A549 (cell line): ENCODE measurements at regions not wholly inside any gene's neighbourhood (a gene's known extent, or its start where the extent isn't known, plus 50 kb on each side); places are given as distances from the start of the nearest gene placed in this dataset.

Source experiments
- ATAC-seq, 2 experiments: fragments of 200-7000 bp in 1 of 2; fragments of >200 bp in 1 of 2; cut with Nextera tagmentation in 1 of 2; cut with Tn5 transposase in 1 of 2; 3 replicates each; pipeline versions ENCODE4 v1.8.0 to v1.9.1; 2018 to 2020; ENCODE audit warnings: mild to moderate bottlenecking in 1 of 2, moderate library complexity in 1 of 2
- CTCF ChIA-PET: fragments of 300-600 bp; sonication (Branson Sonifier 250); formaldehyde crosslinking; extraction: SDS; loops from one replicate; lab custom pipeline; 2021; ENCODE audit warnings: antibody characterized with exemption, inconsistent platforms; lab: Yijun Ruan, JAX
- POLR2A ChIA-PET: fragments of 350-600 bp; formaldehyde crosslinking; extraction: SDS; loops from one replicate; lab custom pipeline; 2021; ENCODE audit warnings: antibody characterized with exemption, inconsistent platforms; lab: Yijun Ruan, JAX
- DNase-seq, 2 experiments: peaks; one replicate each; pipeline versions ENCODE4 v3.0.0 to v3.0.0-alpha.2; 2011 to 2016; ENCODE audit warnings: low read depth in 1 of 2, low spot score in 1 of 2
- FAIRE-seq: peaks from 2 replicates; lab custom pipeline; 2011; peaks lifted over from hg19 to GRCh38; lab: Jason Lieb, UNC
- H3K27ac ChIP-seq, 2 experiments: fragments of >200 bp; sonication (Bioruptor Twin); formaldehyde crosslinking; 3 replicates each; pipeline ENCODE4 v1.5.1; 2016 to 2017
- H3K4me1 ChIP-seq: fragments of >200 bp; sonication (Bioruptor Twin); formaldehyde crosslinking; 3 replicates; pipeline ENCODE4 v1.6.1; 2016
- H3K4me2 ChIP-seq: fragments of >200 bp; sonication (Bioruptor Twin); formaldehyde crosslinking; 3 replicates; pipeline ENCODE4 v1.6.1; 2016
- H3K4me3 ChIP-seq: fragments of >200 bp; sonication (Bioruptor Twin); formaldehyde crosslinking; 3 replicates; pipeline ENCODE4 v1.5.1; 2016
- H3K9me3 ChIP-seq: fragments of >200 bp; sonication (Bioruptor Twin); formaldehyde crosslinking; 3 replicates; pipeline ENCODE4 v1.6.1; 2016
- CBX8 ChIP-seq: fragments of 200-600 bp; sonication (generic); IDR thresholded peaks from 2 replicates; pipeline ENCODE4 v1.6.1; 2016
- CHD2 ChIP-seq: fragments of 150-350 bp; IDR thresholded peaks from 2 replicates; pipeline ENCODE4 v1.6.1; 2014; ENCODE audit warnings: low read length; ENCODE audit not compliant: partially characterized antibody
- CHD4 ChIP-seq: fragments of 200-600 bp; sonication (generic); IDR thresholded peaks from 2 replicates; pipeline ENCODE4 v1.6.1; 2016; ENCODE audit warnings: antibody characterized with exemption, mild to moderate bottlenecking, borderline replicate concordance
- ESRRA ChIP-seq: fragments of 150-350 bp; IDR thresholded peaks from 2 replicates; pipeline ENCODE4 v1.6.1; 2014; ENCODE audit warnings: mild to moderate bottlenecking, low read length, borderline replicate concordance
- FOSB ChIP-seq: fragments of 250-450 bp; sonication (Bioruptor Pico); IDR thresholded peaks from 2 replicates; pipeline ENCODE4 v1.5.0; 2020; ENCODE audit warnings: mild to moderate bottlenecking, moderate library complexity
- FOSL2 ChIP-seq, 2 experiments: fragments of 450-650 bp in 1 of 2; fragments of >200 bp in 1 of 2; sonication (Bioruptor Twin) in 1 of 2; formaldehyde crosslinking; IDR thresholded peaks; 2 replicates each; pipeline versions ENCODE4 v1.5.0 to v1.6.1; 2016 to 2020; ENCODE audit warnings: mild to moderate bottlenecking in 1 of 2, moderate library complexity in 1 of 2
- FOXS1 ChIP-seq: fragments of 250-450 bp; sonication (Bioruptor Pico); IDR thresholded peaks from 2 replicates; pipeline ENCODE4 v1.5.0; 2020; ENCODE audit warnings: mild to moderate bottlenecking, moderate library complexity
- HDAC2 ChIP-seq: fragments of 200-600 bp; sonication (generic); IDR thresholded peaks from 2 replicates; pipeline ENCODE4 v1.6.1; 2016
- HOXA7 ChIP-seq: fragments of 250-450 bp; sonication (Bioruptor Pico); IDR thresholded peaks from 2 replicates; pipeline ENCODE4 v1.5.0; 2020; ENCODE audit warnings: mild to moderate bottlenecking, moderate library complexity
- KDM1A ChIP-seq: fragments of 200-600 bp; sonication (generic); IDR thresholded peaks from 2 replicates; pipeline ENCODE4 v1.6.1; 2016; ENCODE audit warnings: low read depth, mild to moderate bottlenecking
- MAFK ChIP-seq: fragments of 450-650 bp; IDR thresholded peaks from 2 replicates; pipeline ENCODE4 v1.6.1; 2014; ENCODE audit not compliant: partially characterized antibody
- MYC ChIP-seq: IDR thresholded peaks from 2 replicates; pipeline ENCODE4 v1.6.1; 2012; ENCODE audit warnings: mild to moderate bottlenecking, inconsistent platforms, low read length, improper control_type of control experiment, borderline replicate concordance
- NPAS2 ChIP-seq: fragments of 250-450 bp; sonication (Bioruptor Pico); IDR thresholded peaks from 2 replicates; pipeline ENCODE4 v1.8.0; 2022; ENCODE audit warnings: mild to moderate bottlenecking, moderate library complexity, borderline replicate concordance
- NR3C1 ChIP-seq: fragments of >200 bp; sonication (Bioruptor Twin); formaldehyde crosslinking; IDR thresholded peaks from 3 replicates; pipeline ENCODE4 v1.6.1; 2017
- PHF8 ChIP-seq: fragments of 200-600 bp; sonication (generic); IDR thresholded peaks from 2 replicates; pipeline ENCODE4 v1.6.1; 2016; ENCODE audit warnings: low read depth, mild to moderate bottlenecking, antibody characterized with exemption, moderate library complexity, borderline replicate concordance
- RAD21 ChIP-seq, 2 experiments: fragments of >200 bp in 1 of 2; sonication (Bioruptor Twin) in 1 of 2; formaldehyde crosslinking in 1 of 2; IDR thresholded peaks in 1 of 2; conservative IDR thresholded peaks in 1 of 2; 2 replicates in 1 of 2; 3 replicates in 1 of 2; pipeline ENCODE4 v1.6.1; 2012 to 2018; ENCODE audit warnings: inconsistent platforms in 1 of 2
- RFX5 ChIP-seq: fragments of 450-650 bp; IDR thresholded peaks from 2 replicates; pipeline ENCODE4 v1.7.1; 2014; ENCODE audit warnings: antibody characterized with exemption, mild to moderate bottlenecking, moderate library complexity
- RNF2 ChIP-seq: fragments of 200-600 bp; sonication (generic); IDR thresholded peaks from 2 replicates; pipeline ENCODE4 v1.6.1; 2016; ENCODE audit warnings: low read depth, mild to moderate bottlenecking, antibody characterized with exemption, moderate library complexity, borderline replicate concordance
- SMC3 ChIP-seq: fragments of >200 bp; sonication (Bioruptor Twin); formaldehyde crosslinking; IDR thresholded peaks from 3 replicates; pipeline ENCODE4 v1.6.1; 2018; ENCODE audit warnings: inconsistent platforms
- SREBF2 ChIP-seq: fragments of 450-650 bp; IDR thresholded peaks from 2 replicates; pipeline ENCODE4 v1.6.1; 2014; ENCODE audit warnings: mild to moderate bottlenecking, moderate library complexity
- TFCP2L1 ChIP-seq: fragments of 250-450 bp; sonication (Bioruptor Pico); IDR thresholded peaks from 2 replicates; pipeline ENCODE4 v1.5.0; 2021; ENCODE audit warnings: mild to moderate bottlenecking
- USF2 ChIP-seq: fragments of 450-650 bp; IDR thresholded peaks from 2 replicates; pipeline ENCODE4 v1.6.1; 2014; ENCODE audit warnings: antibody characterized with exemption
- ZC3H11A ChIP-seq: fragments of 450-650 bp; IDR thresholded peaks from 2 replicates; pipeline ENCODE4 v1.6.1; 2014; ENCODE audit warnings: antibody characterized with exemption, mild to moderate bottlenecking
- ZFP36 ChIP-seq: fragments of 450-650 bp; IDR thresholded peaks from 2 replicates; pipeline ENCODE4 v1.6.1; 2014; ENCODE audit warnings: borderline replicate concordance; ENCODE audit not compliant: partially characterized antibody
- ZNF302 ChIP-seq: fragments of 250-450 bp; sonication (Bioruptor Pico); IDR thresholded peaks from 2 replicates; pipeline ENCODE4 v1.9.0; 2021; ENCODE audit warnings: inconsistent platforms, mild to moderate bottlenecking, moderate library complexity
- ZSCAN20 ChIP-seq: fragments of 250-450 bp; sonication (Bioruptor Pico); IDR thresholded peaks from 2 replicates; pipeline ENCODE4 v1.8.0; 2022; ENCODE audit warnings: mild to moderate bottlenecking, moderate library complexity
- WGBS: methylation state at CpG from one replicate; pipeline ENCODE4 v1.1.6; 2017; ENCODE audit errors: missing lambda C conversion rate; 5-methylcytosine and 5-hydroxymethylcytosine counted together
- TF ChIP-seq, protein P1 (sequence below): fragments of >200 bp; sonication (Bioruptor Twin); formaldehyde crosslinking; IDR thresholded peaks from 3 replicates; pipeline ENCODE4 v1.6.1; 2016
- TF ChIP-seq, protein P2 (sequence below): fragments of 250-450 bp; sonication (Bioruptor Pico); IDR thresholded peaks from 2 replicates; pipeline ENCODE4 v1.5.0; 2021; ENCODE audit warnings: mild to moderate bottlenecking, moderate library complexity, borderline replicate concordance
- TF ChIP-seq, protein P3 (sequence below): IDR thresholded peaks from 2 replicates; pipeline ENCODE4 v1.6.1; 2012; ENCODE audit warnings: low read depth, borderline replicate concordance
- TF ChIP-seq, protein P4 (sequence below): IDR thresholded peaks from 2 replicates; pipeline ENCODE4 v1.6.1; 2012

- Histone ChIP-seq H3K9me3 (no peaks in the 10 kb centered on the region), H3K4me3 (no peak overlapping the region), H3K27ac (peak overlapping the region in 1 of 2 experiments; percentile 56; a peak in 1 of 6 replicates), H3K4me2 (peak overlapping the region; percentile 7; the same call in 1 of the 3 replicates), H3K4me1 (peaks cover 52% of the 10 kb centered on the region)
- TF ChIP-seq HDAC2: no peak
- TF ChIP-seq FOSL2 (IDR thresholded peaks at IDR 0.05): no peak
- no peak for TF ChIP-seq FOSL2 (CRISPR knock-in tag; IDR thresholded peaks at IDR 0.05)
- no peak for TF ChIP-seq ZSCAN20
- no peak for TF ChIP-seq ZNF302 (CRISPR knock-in tag)
- TF ChIP-seq TFCP2L1: no peak
- no peak for TF ChIP-seq MAFK
- no peak for TF ChIP-seq ESRRA
- no peak for TF ChIP-seq ZFP36
- TF ChIP-seq CHD2: no peak
- TF ChIP-seq USF2: no peak
- TF ChIP-seq NPAS2 (CRISPR knock-in tag): no peak
- no peak for TF ChIP-seq FOSB (CRISPR knock-in tag)
- TF ChIP-seq, protein P1, sequence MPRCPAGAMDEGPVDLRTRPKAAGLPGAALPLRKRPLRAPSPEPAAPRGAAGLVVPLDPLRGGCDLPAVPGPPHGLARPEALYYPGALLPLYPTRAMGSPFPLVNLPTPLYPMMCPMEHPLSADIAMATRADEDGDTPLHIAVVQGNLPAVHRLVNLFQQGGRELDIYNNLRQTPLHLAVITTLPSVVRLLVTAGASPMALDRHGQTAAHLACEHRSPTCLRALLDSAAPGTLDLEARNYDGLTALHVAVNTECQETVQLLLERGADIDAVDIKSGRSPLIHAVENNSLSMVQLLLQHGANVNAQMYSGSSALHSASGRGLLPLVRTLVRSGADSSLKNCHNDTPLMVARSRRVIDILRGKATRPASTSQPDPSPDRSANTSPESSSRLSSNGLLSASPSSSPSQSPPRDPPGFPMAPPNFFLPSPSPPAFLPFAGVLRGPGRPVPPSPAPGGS: no peak
- no peak for TF ChIP-seq KDM1A
- TF ChIP-seq HOXA7 (CRISPR knock-in tag): no peak
- TF ChIP-seq CBX8: no peak
- CTCF ChIA-PET: interaction anchor here (0.6 to 1.9 kb wide), 6 partner anchors 37 to 100 kb away, joined by 3 to 8 read pairs (median 5); no protein-coding TSS in a partner anchor
- POLR2A ChIA-PET: no interaction called here
- no peak for DNase-seq
- ATAC-seq: peak in 1 of 2 experiments; percentile 36; a peak in 2 of 6 replicates
- no peak for FAIRE-seq
These were observed 72.6 kb upstream of the IPO9 start for GRCh38 chr1:201756406-201756805.

- Histone ChIP-seq H3K4me1 (peaks cover 41% of the 10 kb centered on the region), H3K9me3 (no peaks in the 10 kb centered on the region), H3K4me2 (no peak overlapping the region), H3K27ac (no peak overlapping the region), H3K4me3 (no peak overlapping the region)
- no peak for FAIRE-seq
- POLR2A ChIA-PET: interaction anchor here (1.3 kb wide), 1 partner anchor 45 kb away, joined by 3 read pairs; no protein-coding TSS in a partner anchor
- CTCF ChIA-PET: interaction anchor here (1.0 to 2.7 kb wide), 10 partner anchors 9 to 199 kb away, joined by 3 to 12 read pairs (median 4); no protein-coding TSS in a partner anchor
- DNase-seq: no peak
- TF ChIP-seq HDAC2: no peak
- TF ChIP-seq, protein P2, sequence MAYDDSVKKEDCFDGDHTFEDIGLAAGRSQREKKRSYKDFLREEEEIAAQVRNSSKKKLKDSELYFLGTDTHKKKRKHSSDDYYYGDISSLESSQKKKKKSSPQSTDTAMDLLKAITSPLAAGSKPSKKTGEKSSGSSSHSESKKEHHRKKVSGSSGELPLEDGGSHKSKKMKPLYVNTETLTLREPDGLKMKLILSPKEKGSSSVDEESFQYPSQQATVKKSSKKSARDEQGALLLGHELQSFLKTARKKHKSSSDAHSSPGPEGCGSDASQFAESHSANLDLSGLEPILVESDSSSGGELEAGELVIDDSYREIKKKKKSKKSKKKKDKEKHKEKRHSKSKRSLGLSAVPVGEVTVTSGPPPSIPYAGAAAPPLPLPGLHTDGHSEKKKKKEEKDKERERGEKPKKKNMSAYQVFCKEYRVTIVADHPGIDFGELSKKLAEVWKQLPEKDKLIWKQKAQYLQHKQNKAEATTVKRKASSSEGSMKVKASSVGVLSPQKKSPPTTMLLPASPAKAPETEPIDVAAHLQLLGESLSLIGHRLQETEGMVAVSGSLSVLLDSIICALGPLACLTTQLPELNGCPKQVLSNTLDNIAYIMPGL (CRISPR knock-in tag): no peak
- no peak for TF ChIP-seq CBX8
- TF ChIP-seq ZC3H11A: no peak
- TF ChIP-seq RAD21 (conservative IDR thresholded peaks at IDR 0.05 in 1 of 2, IDR thresholded peaks at IDR 0.05 in 1 of 2): no peak
- no peak for TF ChIP-seq RFX5
- TF ChIP-seq CHD4: no peak
- no peak for TF ChIP-seq SMC3
- TF ChIP-seq ZSCAN20: no peak
- TF ChIP-seq NR3C1: no peak
- TF ChIP-seq, protein P3, sequence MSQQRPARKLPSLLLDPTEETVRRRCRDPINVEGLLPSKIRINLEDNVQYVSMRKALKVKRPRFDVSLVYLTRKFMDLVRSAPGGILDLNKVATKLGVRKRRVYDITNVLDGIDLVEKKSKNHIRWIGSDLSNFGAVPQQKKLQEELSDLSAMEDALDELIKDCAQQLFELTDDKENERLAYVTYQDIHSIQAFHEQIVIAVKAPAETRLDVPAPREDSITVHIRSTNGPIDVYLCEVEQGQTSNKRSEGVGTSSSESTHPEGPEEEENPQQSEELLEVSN: no peak
- TF ChIP-seq HOXA7 (CRISPR knock-in tag): no peak
- TF ChIP-seq SREBF2: no peak
- no peak for TF ChIP-seq FOXS1
- no peak for TF ChIP-seq PHF8
- TF ChIP-seq, protein P4, sequence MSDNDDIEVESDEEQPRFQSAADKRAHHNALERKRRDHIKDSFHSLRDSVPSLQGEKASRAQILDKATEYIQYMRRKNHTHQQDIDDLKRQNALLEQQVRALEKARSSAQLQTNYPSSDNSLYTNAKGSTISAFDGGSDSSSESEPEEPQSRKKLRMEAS: no peak
- no peak for TF ChIP-seq MYC
- no peak for TF ChIP-seq RNF2
- WGBS: 75% methylated on average over 4 of the region's 4 CpGs
- ATAC-seq: no peak
These were observed 70.4 kb upstream of the IPO9 start for GRCh38 chr1:201758499-201759050.
